ENCODE measurements at regions not wholly inside any gene's neighbourhood (a gene's known extent, or its start where the extent isn't known, plus 50 kb on each side); places are given as distances from the start of the nearest gene placed in this dataset.

GRCh38 chr3:153552887-153553604, 391.0 kb downstream of the RAP2B start:
- TF ChIP-seq POLR2A (IDR thresholded peaks at IDR 0.05; ENCODE audit: low read depth, low read length) (no peak), POLR2AphosphoS5 (IDR thresholded peaks at IDR 0.05; ENCODE audit: low read depth, low read length) (no peak)
